IMR-90 (cell line): ENCODE measurements at regions not wholly inside any gene's neighbourhood (a gene's known extent, or its start where the extent isn't known, plus 50 kb on each side); places are given as distances from the start of the nearest gene placed in this dataset. TPM values are rescaled to one million over a fixed set of nuclear protein-coding genes. Genes with fewer than 3 reads are reported as not detected.
"Not testable (repeated sequence)": the region's sequence is repeated elsewhere in the genome, so short reads cannot be mapped to it uniquely, and the experiment has no call there.

Experiments used
- ATAC-seq: fragments of 200-7000 bp; cut with Tn5 transposase; 2 replicates; pipeline ENCODE4 v1.9.1; 2020; ENCODE audit warnings: low read depth, mild to moderate bottlenecking, moderate library complexity
- BruUV-seq: library from RNA; stranded (reverse); fragments of 400-500 nt; replicated peaks from 2 replicates; lab custom pipeline; 2021; lab: Mats Ljungman, UMichigan
- CTCF ChIA-PET: fragments of 300-600 bp; formaldehyde crosslinking; extraction: SDS; loops from one replicate; lab custom pipeline; 2021; ENCODE audit warnings: antibody characterized with exemption; lab: Yijun Ruan, JAX
- POLR2A ChIA-PET: fragments of 300-600 bp; sonication (Branson Sonifier 250); formaldehyde crosslinking; loops from one replicate; lab custom pipeline; 2022; ENCODE audit warnings: antibody characterized with exemption; ENCODE audit not compliant: unreplicated experiment; lab: Charles Lee
- DNase-seq: peaks from one replicate; pipeline ENCODE4 v3.0.0; 2013
- H2AFZ ChIP-seq: replicated peaks from 2 replicates; pipeline ENCODE3; 2013; ENCODE audit warnings: low read length, mild to moderate bottlenecking; ENCODE audit not compliant: poor library complexity
- H2AK5ac ChIP-seq: 2 replicates; pipeline ENCODE4 v1.6.1; 2013; ENCODE audit warnings: low read depth, low read length, inconsistent platforms
- H2AK9ac ChIP-seq: replicated peaks from 2 replicates; pipeline ENCODE3; 2013; ENCODE audit warnings: mild to moderate bottlenecking, low read depth, low read length, moderate library complexity; ENCODE audit not compliant: poor library complexity
- H2BK120ac ChIP-seq: 2 replicates; pipeline ENCODE4 v1.6.1; 2013; ENCODE audit warnings: low read depth, low read length, inconsistent platforms
- H2BK15ac ChIP-seq: 3 replicates; pipeline ENCODE4 v1.6.1; 2013; ENCODE audit warnings: low read depth, low read length, inconsistent platforms
- H2BK20ac ChIP-seq: 2 replicates; pipeline ENCODE4 v1.6.1; 2013; ENCODE audit warnings: low read depth, mild to moderate bottlenecking, inconsistent platforms, low read length, moderate library complexity
- H2BK5ac ChIP-seq: 2 replicates; pipeline ENCODE4 v1.6.1; 2013; ENCODE audit warnings: mild to moderate bottlenecking, low read depth, low read length, inconsistent platforms; ENCODE audit not compliant: poor library complexity, severe bottlenecking
- H3K14ac ChIP-seq: replicated peaks from 2 replicates; pipeline ENCODE4 v1.6.1; 2013; ENCODE audit warnings: low read depth, low read length, inconsistent platforms
- H3K18ac ChIP-seq: 2 replicates; pipeline ENCODE4 v1.6.1; 2013; ENCODE audit warnings: low read depth, low read length, control low read depth
- H3K23ac ChIP-seq: 2 replicates; pipeline ENCODE4 v1.6.1; 2013; ENCODE audit warnings: low read depth, low read length, inconsistent platforms
- H3K27ac ChIP-seq: 2 replicates; pipeline ENCODE4 v1.5.1; 2013; ENCODE audit warnings: mild to moderate bottlenecking, control low read depth, low read length; ENCODE audit not compliant: insufficient read depth
- H3K27me3 ChIP-seq: 2 replicates; pipeline ENCODE4 v1.6.1; 2013; ENCODE audit warnings: low read length; ENCODE audit not compliant: control insufficient read depth, insufficient read depth
- H3K36me3 ChIP-seq: 2 replicates; pipeline ENCODE4 v1.6.1; 2013; ENCODE audit warnings: low read length, mixed read lengths; ENCODE audit not compliant: control insufficient read depth, insufficient read depth
- H3K4ac ChIP-seq: 2 replicates; pipeline ENCODE4 v1.6.1; 2013; ENCODE audit warnings: low read depth, low read length, inconsistent platforms
- H3K4me1 ChIP-seq: 2 replicates; pipeline ENCODE4 v1.6.1; 2013; ENCODE audit warnings: low read length, mixed read lengths; ENCODE audit not compliant: control insufficient read depth, insufficient read depth
- H3K4me2 ChIP-seq: 2 replicates; pipeline ENCODE4 v1.6.1; 2013; ENCODE audit warnings: low read depth, mild to moderate bottlenecking, control low read depth, low read length, moderate library complexity
- H3K4me3 ChIP-seq: 2 replicates; pipeline ENCODE4 v1.5.1; 2013; ENCODE audit warnings: low read depth, mild to moderate bottlenecking, control low read depth, low read length, moderate library complexity; ENCODE audit not compliant: insufficient read depth
- H3K56ac ChIP-seq: 2 replicates; pipeline ENCODE4 v1.6.1; 2013; ENCODE audit warnings: low read length, inconsistent platforms; ENCODE audit not compliant: insufficient read depth; ENCODE audit errors: extremely low read depth
- H3K79me1 ChIP-seq, 2 experiments: 2 replicates each; pipeline ENCODE4 v1.6.1; 2013; ENCODE audit warnings: low read length in 2 of 2, inconsistent platforms in 1 of 2, low read depth in 1 of 2
- H3K9ac ChIP-seq: 2 replicates; pipeline ENCODE4 v1.6.1; 2013; ENCODE audit warnings: low read depth, low read length, control low read depth
- H3K9me1 ChIP-seq: 2 replicates; pipeline ENCODE4 v1.6.1; 2013; ENCODE audit warnings: low read length, inconsistent platforms; ENCODE audit not compliant: insufficient read depth
- H3K9me3 ChIP-seq: 2 replicates; pipeline ENCODE4 v1.6.1; 2013; ENCODE audit warnings: low read length; ENCODE audit not compliant: control insufficient read depth, insufficient read depth
- H4K20me1 ChIP-seq: 2 replicates; pipeline ENCODE4 v1.6.1; 2013; ENCODE audit warnings: low read length, inconsistent platforms; ENCODE audit not compliant: insufficient read depth
- H4K5ac ChIP-seq: 2 replicates; pipeline ENCODE4 v1.6.1; 2013; ENCODE audit warnings: mild to moderate bottlenecking, low read depth, low read length, control low read depth
- H4K8ac ChIP-seq, 2 experiments: 2 replicates each; pipeline ENCODE4 v1.6.1; 2013; ENCODE audit warnings: low read depth in 2 of 2, low read length in 2 of 2, control low read depth in 1 of 2, inconsistent platforms in 1 of 2
- H4K91ac ChIP-seq: 2 replicates; pipeline ENCODE4 v1.6.1; 2013; ENCODE audit warnings: low read depth, low read length, inconsistent platforms; ENCODE audit not compliant: insufficient read depth
- WGBS, 2 experiments: methylation state at CpG; one replicate each; pipeline versions ENCODE4 v1.1.5 to v1.1.7; 2013; ENCODE audit warnings: missing lambda C conversion rate in 2 of 2; ENCODE audit not compliant: insufficient read length in 1 of 2; ENCODE audit errors: extremely low coverage in 2 of 2; 5-methylcytosine and 5-hydroxymethylcytosine counted together
- dilution Hi-C: fragments of 300-500 bp; cut with HindIII; formaldehyde crosslinking; loops from one replicate; pipeline ENCODE4 v1.14.3; 2018; ENCODE audit warnings: low sequenced_read_pairs; ENCODE audit not compliant: unreplicated experiment
- in situ Hi-C: fragments of 300-500 bp; cut with MboI; formaldehyde crosslinking; loops from 3 replicates; pipeline ENCODE4 v1.14.3; 2019; ENCODE audit warnings: low sequenced_read_pairs, inconsistent platforms, mixed read lengths
- intact Hi-C: fragments of 100-400 bp; cut with micrococcal nuclease; formaldehyde crosslinking; loops from 2 replicates; pipeline ENCODE4 v1.10.0; 2022
- microRNA-seq, 2 experiments: library from miRNA; stranded (forward) in 1 of 2; unstranded in 1 of 2; fragments of 10-50 nt in 1 of 2; fragments of <30 nt in 1 of 2; gene quantifications in 1 of 2; microRNA quantifications in 1 of 2; one replicate each; pipeline versions ENCODE3 to v1.1.0; 2013 to 2020; ENCODE audit not compliant: insufficient read depth in 1 of 2, insufficient read length in 1 of 2, unreplicated experiment in 1 of 2
- small RNA-seq, 5 experiments: library from RNA; depleted of rRNA; stranded (forward); fragments of <200 nt; gene quantifications; one replicate each; pipeline ENCODE3, GENCODE V24; 2012

DNA sequence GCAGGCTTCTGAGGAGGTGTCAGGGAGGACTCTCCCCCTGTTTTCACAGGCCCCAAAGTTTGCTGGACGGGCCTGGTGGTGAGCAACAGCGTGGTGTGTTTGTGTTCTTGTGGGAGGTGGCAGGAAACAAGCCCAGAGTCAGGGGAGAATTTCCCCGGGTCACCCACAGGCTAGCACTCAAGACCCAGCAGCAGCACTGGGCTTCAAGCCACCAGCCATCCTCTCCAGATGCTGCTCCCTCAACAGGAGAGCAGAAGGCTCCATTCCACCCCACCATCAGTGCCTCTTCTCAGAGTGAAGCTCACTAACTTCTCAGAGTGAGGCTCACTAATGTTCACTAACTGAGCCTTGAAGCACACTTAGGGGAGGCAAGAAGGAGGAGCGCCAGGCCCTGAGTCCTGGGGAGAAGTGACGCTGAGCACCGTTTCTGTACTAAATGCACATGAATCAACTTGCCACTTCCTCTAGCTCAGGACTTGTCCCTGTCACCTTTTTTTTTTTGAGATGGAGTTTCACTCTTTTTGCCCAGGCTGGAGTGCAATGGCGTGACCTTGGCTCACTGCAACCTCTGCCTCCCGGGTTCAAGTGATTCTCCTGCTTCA is 182.2 kb downstream of the NRN1 start:
- ATAC-seq, H3K9me3 ChIP-seq, POLR2A ChIA-PET, H3K4me3 ChIP-seq, H3K27ac ChIP-seq, H2AK5ac ChIP-seq, H2BK15ac ChIP-seq, CTCF ChIA-PET, H3K23ac ChIP-seq, H3K36me3 ChIP-seq, H2AFZ ChIP-seq, H3K9me1 ChIP-seq, H2BK120ac ChIP-seq, H3K4me2 ChIP-seq, DNase-seq, H3K14ac ChIP-seq, H4K20me1 ChIP-seq, H3K4ac ChIP-seq, H2BK5ac ChIP-seq, BruUV-seq, H3K27me3 ChIP-seq, H3K56ac ChIP-seq, in situ Hi-C loops, H4K91ac ChIP-seq, H3K4me1 ChIP-seq, H3K18ac ChIP-seq, H2AK9ac ChIP-seq, H3K79me1 ChIP-seq, dilution Hi-C loops, H3K9ac ChIP-seq, H2BK20ac ChIP-seq, intact Hi-C loops, H4K5ac ChIP-seq, H4K8ac ChIP-seq: not testable (repeated sequence)
- 40% methylated on average over 3 of the region's 8 CpGs; no CpG with 5 or more reads in 1 of the 2 experiments for WGBS, 2 experiments

Small RNA genes in the stretch of these regions (microRNA-seq; reads per million reads assigned to microRNA genes)
- gene RN7SL221P (ENCODE audit: insufficient read depth, insufficient read length), result not detected

Small RNA genes in the stretch of these regions (small RNA-seq; reads per million reads assigned to genes)
- gene RN7SL221P, result 0 reads per million in 5 experiments
